Left kidney (tissue), 1 donor: ENCODE measurements at regions not wholly inside any gene's neighbourhood (a gene's known extent, or its start where the extent isn't known, plus 50 kb on each side); places are given as distances from the start of the nearest gene placed in this dataset.

Experiments used
- DNase-seq: peaks from one replicate; pipeline ENCODE4 v3.0.0-alpha.2; 2013

- DNase-seq = no peak
Observed at GRCh38 chr7:121810831-121811672, 61.9 kb upstream of the PTPRZ1 start.

- DNase-seq = no peak
Observed at GRCh38 chr7:121807078-121807477, 65.9 kb upstream of the PTPRZ1 start.

GRCh38 chr7:121803039-121803438 is 69.9 kb upstream of the PTPRZ1 start:
- DNase-seq = no peak

GRCh38 chr7:121800916-121801675 is 71.9 kb upstream of the PTPRZ1 start:
- DNase-seq = no peak

GRCh38 chr7:121798896-121799295 is 74.1 kb upstream of the PTPRZ1 start:
- DNase-seq = no peak

GRCh38 chr7:121798453-121798840 is 74.5 kb upstream of the PTPRZ1 start:
- DNase-seq = no peak

GRCh38 chr7:121797657-121798452 is 75.1 kb upstream of the PTPRZ1 start:
- no peak for DNase-seq

- DNase-seq = no peak
Observed at GRCh38 chr7:121796936-121797656, 75.9 kb upstream of the PTPRZ1 start.

GRCh38 chr7:121796381-121796780 is 76.6 kb upstream of the PTPRZ1 start:
- DNase-seq = no peak

- no peak for DNase-seq
Observed at GRCh38 chr7:121795736-121796135, 77.2 kb upstream of the PTPRZ1 start.

- no peak for DNase-seq
Observed at GRCh38 chr7:121793716-121794115, 79.2 kb upstream of the PTPRZ1 start.

- DNase-seq = no peak
Observed at GRCh38 chr7:121777672-121778071, 95.3 kb upstream of the PTPRZ1 start.

- DNase-seq = no peak
Observed at GRCh38 chr7:121774563-121774962, 98.4 kb upstream of the PTPRZ1 start.

GRCh38 chr7:121766676-121767075 is 106.3 kb upstream of the PTPRZ1 start:
- DNase-seq = no peak

GRCh38 chr7:121761399-121761798 is 111.6 kb upstream of the PTPRZ1 start:
- DNase-seq = no peak

- no peak for DNase-seq
Observed at GRCh38 chr7:121755818-121756552, 117.0 kb upstream of the PTPRZ1 start.

GRCh38 chr7:121755286-121755685 is 117.7 kb upstream of the PTPRZ1 start:
- no peak for DNase-seq

GRCh38 chr7:121753944-121754343 is 119.0 kb upstream of the PTPRZ1 start:
- no peak for DNase-seq

GRCh38 chr7:121752706-121753105 is 120.3 kb upstream of the PTPRZ1 start:
- DNase-seq = no peak

- no peak for DNase-seq
Observed at GRCh38 chr7:121748546-121748945, 124.4 kb upstream of the PTPRZ1 start.

GRCh38 chr7:121745856-121746255 is 127.1 kb upstream of the PTPRZ1 start:
- no peak for DNase-seq
